Fibroblast of skin of abdomen (primary cell): ENCODE measurements at regions not wholly inside any gene's neighbourhood (a gene's known extent, or its start where the extent isn't known, plus 50 kb on each side); places are given as distances from the start of the nearest gene placed in this dataset.

ENCODE experiments used
- DNase-seq: peaks from one replicate; pipeline ENCODE4 v3.0.0-alpha.2; 2013

DNA sequence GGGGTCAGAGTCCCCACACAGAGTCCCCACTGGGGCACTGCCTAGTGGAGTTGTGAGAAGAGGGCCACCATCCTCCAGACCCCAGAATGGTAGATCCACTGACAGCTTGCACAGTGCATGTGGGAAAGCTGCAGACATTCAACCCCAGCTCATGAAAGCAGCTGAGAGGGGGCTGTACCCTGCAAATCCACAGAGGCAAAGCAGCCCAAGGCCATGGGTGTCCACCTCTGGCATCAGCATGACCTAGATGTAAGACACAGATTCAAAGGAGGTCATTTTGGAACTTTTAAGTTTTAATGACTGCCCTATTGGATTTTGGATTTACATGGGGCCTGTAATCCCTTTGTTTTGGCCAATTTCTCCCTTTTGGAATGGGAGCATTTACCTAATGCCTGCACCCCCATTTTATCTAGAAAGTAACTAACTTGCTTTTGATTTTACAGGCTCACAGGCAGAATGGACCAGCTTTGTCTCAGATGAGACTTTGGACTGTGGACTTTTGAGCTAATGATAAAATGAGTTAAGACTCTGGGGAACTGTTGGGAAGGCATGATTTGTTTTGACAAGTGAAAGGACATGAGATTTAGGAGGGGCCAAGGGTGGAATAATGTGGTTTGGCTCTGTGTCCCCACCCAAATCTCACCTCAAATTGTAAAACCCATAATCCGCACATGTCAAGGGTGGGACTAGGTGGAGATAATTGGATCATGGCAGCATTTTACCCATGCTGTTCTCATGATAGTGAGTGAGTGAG lies 56.3 kb upstream of the ITGA1 start:
- no peak for DNase-seq

DNA sequence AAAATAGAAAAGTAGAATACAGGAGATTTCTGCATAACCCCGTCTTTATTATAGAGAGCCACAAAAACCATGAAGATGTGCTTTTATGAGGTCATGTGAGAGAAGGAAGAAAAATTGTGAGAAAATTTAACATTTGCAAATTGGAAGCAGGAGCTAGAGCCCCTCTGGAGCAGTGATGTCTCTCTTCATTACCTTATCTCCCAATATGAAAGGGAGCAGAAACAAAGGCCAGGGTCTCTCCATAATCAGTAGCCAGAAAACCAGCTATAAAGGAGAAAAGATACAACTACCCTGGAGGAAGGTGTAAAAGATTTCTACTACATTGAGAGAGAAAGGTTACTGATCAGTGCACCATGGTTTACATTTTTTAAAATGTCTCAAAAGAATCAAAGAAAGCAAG lies 53.2 kb upstream of the ITGA1 start:
- DNase-seq: no peak

DNA sequence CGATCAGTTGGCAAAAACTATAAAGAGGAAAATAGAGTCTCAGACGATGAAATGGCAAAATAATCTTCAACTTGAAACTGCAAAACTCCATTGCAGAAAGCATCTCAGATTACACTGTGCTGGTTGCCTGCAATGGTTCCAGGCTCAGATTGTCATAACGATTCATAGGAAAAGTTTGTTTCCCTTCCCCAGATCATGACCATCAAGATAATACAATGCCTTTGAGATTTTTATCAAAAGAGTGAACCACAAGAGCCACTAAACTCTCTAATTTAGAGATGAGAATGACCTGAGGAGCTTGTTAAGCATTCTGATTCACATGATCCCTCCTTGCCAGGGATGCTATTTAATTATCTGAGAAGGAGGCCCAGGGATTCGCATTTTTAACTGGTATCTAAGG lies 52.6 kb upstream of the ITGA1 start:
- no peak for DNase-seq
